Parathyroid adenoma (tissue), 2 donors: ENCODE measurements at regions not wholly inside any gene's neighbourhood (a gene's known extent, or its start where the extent isn't known, plus 50 kb on each side); places are given as distances from the start of the nearest gene placed in this dataset.

Experiments used
- H2AFZ ChIP-seq: fragments of 300-600 bp; sonication (generic); one replicate; pipeline ENCODE4 v1.7.0; 2017; ENCODE audit warnings: antibody characterized with exemption, mild to moderate bottlenecking
- H3K27ac ChIP-seq: fragments of 300-600 bp; sonication (generic); one replicate; pipeline ENCODE4 v1.7.0; 2017
- H3K27me3 ChIP-seq: fragments of 300-600 bp; sonication (generic); one replicate; pipeline ENCODE4 v1.7.0; 2017; ENCODE audit warnings: low read length; ENCODE audit not compliant: control insufficient read depth, insufficient read depth
- H3K36me3 ChIP-seq: fragments of 300-600 bp; sonication (generic); one replicate; pipeline ENCODE4 v1.7.0; 2017; ENCODE audit warnings: low read length; ENCODE audit not compliant: control insufficient read depth, insufficient read depth
- H3K4me1 ChIP-seq: fragments of 300-600 bp; sonication (generic); one replicate; pipeline ENCODE4 v1.7.0; 2017; ENCODE audit warnings: control low read depth
- H3K4me2 ChIP-seq: fragments of 300-600 bp; sonication (generic); one replicate; pipeline ENCODE4 v1.7.0; 2017; ENCODE audit warnings: low read length
- H3K4me3 ChIP-seq: fragments of 300-600 bp; sonication (generic); one replicate; pipeline ENCODE4 v1.7.0; 2017; ENCODE audit warnings: low read depth, low read length
- H3K79me2 ChIP-seq: fragments of 300-600 bp; sonication (generic); one replicate; pipeline ENCODE4 v1.7.0; 2017; ENCODE audit warnings: control low read depth
- H3K9ac ChIP-seq: fragments of 300-600 bp; sonication (generic); one replicate; pipeline ENCODE4 v1.7.0; 2017; ENCODE audit warnings: mild to moderate bottlenecking
- H3K9me3 ChIP-seq: fragments of 300-600 bp; sonication (generic); one replicate; pipeline ENCODE4 v1.7.0; 2017; ENCODE audit warnings: low read length; ENCODE audit not compliant: control insufficient read depth
- CTCF ChIP-seq: fragments of 300-600 bp; sonication (generic); IDR thresholded peaks from one replicate; pipeline ENCODE4 v1.7.0; 2017; ENCODE audit warnings: antibody characterized with exemption, mild to moderate bottlenecking
- donor health status: primary hyperparathyroidism.

- H3K4me3 ChIP-seq: no peak overlapping the region
- no peak overlapping the region for H3K27ac ChIP-seq
- no peaks in the 10 kb centered on the region for H3K36me3 ChIP-seq
- no peak overlapping the region for H3K4me2 ChIP-seq
- TF ChIP-seq CTCF: no peak
- H3K4me1 ChIP-seq: no peaks in the 10 kb centered on the region
- H3K79me2 ChIP-seq: no peaks in the 10 kb centered on the region
- H3K9ac ChIP-seq: no peak overlapping the region
- no peak overlapping the region for H2AFZ ChIP-seq
- no peaks in the 10 kb centered on the region for H3K9me3 ChIP-seq
- no peaks in the 10 kb centered on the region for H3K27me3 ChIP-seq
These were observed 202.0 kb upstream of the SEMA3C start for GRCh38 chr7:81120803-81121202.

- Histone ChIP-seq H3K27ac (no peak overlapping the region), H3K9me3 (no peaks in the 10 kb centered on the region), H3K4me3 (no peak overlapping the region), H3K79me2 (no peaks in the 10 kb centered on the region), H3K4me1 (no peaks in the 10 kb centered on the region), H3K4me2 (no peak overlapping the region), H3K27me3 (no peaks in the 10 kb centered on the region), H3K9ac (no peak overlapping the region), H3K36me3 (no peaks in the 10 kb centered on the region), H2AFZ (no peak overlapping the region)
- no peak for TF ChIP-seq CTCF
These were observed 201.3 kb upstream of the SEMA3C start for GRCh38 chr7:81120111-81120510.

- H3K4me2 ChIP-seq: no peak overlapping the region
- H3K4me3 ChIP-seq: no peak overlapping the region
- H2AFZ ChIP-seq: no peak overlapping the region
- no peaks in the 10 kb centered on the region for H3K36me3 ChIP-seq
- no peak overlapping the region for H3K27ac ChIP-seq
- no peaks in the 10 kb centered on the region for H3K79me2 ChIP-seq
- no peak overlapping the region for H3K9ac ChIP-seq
- no peaks in the 10 kb centered on the region for H3K4me1 ChIP-seq
- no peak for TF ChIP-seq CTCF
- no peaks in the 10 kb centered on the region for H3K27me3 ChIP-seq
- H3K9me3 ChIP-seq: no peaks in the 10 kb centered on the region
These were observed 195.8 kb upstream of the SEMA3C start for GRCh38 chr7:81114633-81115032.

GRCh38 chr7:81112731-81113130 lies 193.9 kb upstream of the SEMA3C start:
- H3K9me3 ChIP-seq: no peaks in the 10 kb centered on the region
- H3K79me2 ChIP-seq: no peaks in the 10 kb centered on the region
- no peaks in the 10 kb centered on the region for H3K36me3 ChIP-seq
- H3K27me3 ChIP-seq: no peaks in the 10 kb centered on the region
- no peak overlapping the region for H2AFZ ChIP-seq
- H3K4me2 ChIP-seq: no peak overlapping the region
- no peak overlapping the region for H3K27ac ChIP-seq
- H3K4me3 ChIP-seq: no peak overlapping the region
- no peaks in the 10 kb centered on the region for H3K4me1 ChIP-seq
- no peak for TF ChIP-seq CTCF
- no peak overlapping the region for H3K9ac ChIP-seq

- Histone ChIP-seq H3K27ac (no peak overlapping the region), H3K79me2 (no peaks in the 10 kb centered on the region), H3K9ac (no peak overlapping the region), H3K4me2 (no peak overlapping the region), H2AFZ (no peak overlapping the region), H3K36me3 (no peaks in the 10 kb centered on the region), H3K9me3 (no peaks in the 10 kb centered on the region), H3K4me1 (no peaks in the 10 kb centered on the region), H3K4me3 (no peak overlapping the region), H3K27me3 (no peaks in the 10 kb centered on the region)
- TF ChIP-seq CTCF: no peak
These were observed 193.1 kb upstream of the SEMA3C start for GRCh38 chr7:81111781-81112540.
